H1 (cell line): ENCODE measurements at regions not wholly inside any gene's neighbourhood (a gene's known extent, or its start where the extent isn't known, plus 50 kb on each side); places are given as distances from the start of the nearest gene placed in this dataset.

Experiments used
- ATF3 ChIP-seq: IDR thresholded peaks from 2 replicates; pipeline ENCODE4 v1.6.1; 2011; ENCODE audit warnings: low read depth, mild to moderate bottlenecking, low read length; ENCODE audit not compliant: insufficient read depth
- CHD1 ChIP-seq: IDR thresholded peaks from 2 replicates; pipeline ENCODE4 v1.6.1; 2012; ENCODE audit warnings: low read depth, low read length, improper control_type of control experiment
- CTCF ChIP-seq, 3 experiments: IDR thresholded peaks; 1 replicate in 2 of 3; 2 replicates in 1 of 3; pipeline versions ENCODE4 v1.5.1 to v1.6.1; 2011; ENCODE audit warnings: low read length in 3 of 3, mild to moderate bottlenecking in 3 of 3, inconsistent platforms in 2 of 3, low read depth in 1 of 3, moderate library complexity in 1 of 3; ENCODE audit not compliant: insufficient read depth in 1 of 3; ENCODE audit errors: control extremely low read depth in 1 of 3
- EZH2 ChIP-seq: fragments of 200-600 bp; sonication (generic); IDR thresholded peaks from 2 replicates; pipeline ENCODE4 v1.7.1; 2012; ENCODE audit warnings: low read depth, mild to moderate bottlenecking, moderate library complexity, low read length, inconsistent platforms; ENCODE audit not compliant: severe bottlenecking
- USF2 ChIP-seq: IDR thresholded peaks from 2 replicates; pipeline ENCODE4 v1.6.1; 2011; ENCODE audit warnings: low read length, improper control_type of control experiment

- TF ChIP-seq CHD1 = no peak
- no peak for TF ChIP-seq EZH2
- TF ChIP-seq CTCF (IDR thresholded peaks at IDR 0.05; ENCODE audit: control extremely low read depth in 1 of 3, insufficient read depth in 1 of 3, low read depth in 1 of 3, low read length in 3 of 3) = no peak
- TF ChIP-seq USF2 = no peak
- TF ChIP-seq ATF3 = no peak
These were observed 237.5 kb upstream of the TNP1 start for GRCh38 chr2:217097346-217097745.
